Heart right ventricle (tissue), 16 donors: ENCODE measurements at regions not wholly inside any gene's neighbourhood (a gene's known extent, or its start where the extent isn't known, plus 50 kb on each side); places are given as distances from the start of the nearest gene placed in this dataset.

Experiments
- ATAC-seq, 8 donors: fragments of 200-7000 bp; cut with Tn5 transposase; one replicate each; pipeline ENCODE4 v1.9.1; 2020; ENCODE audit warnings: mild to moderate bottlenecking in 8 of 8, moderate library complexity in 8 of 8, moderate number of reproducible peaks in 1 of 8
- DNase-seq, 2 donors: peaks; one replicate each; pipeline ENCODE4 v3.0.0-alpha.2; 2020
- H3K27ac ChIP-seq, 10 donors: fragments of 200-600 bp; sonication (generic) in 2 of 10; one replicate each; pipeline versions ENCODE4 v1.5.0 to v1.8.0; 2020 to 2022; ENCODE audit warnings: mild to moderate bottlenecking in 3 of 10
- H3K27me3 ChIP-seq, 7 donors: fragments of 200-600 bp; one replicate each; pipeline ENCODE4 v1.8.0; 2021 to 2022; ENCODE audit warnings: mild to moderate bottlenecking in 2 of 7
- H3K36me3 ChIP-seq, 9 donors: fragments of 200-600 bp; sonication (generic) in 1 of 9; one replicate each; pipeline versions ENCODE4 v1.5.0 to v1.8.0; 2020 to 2022; ENCODE audit warnings: mild to moderate bottlenecking in 2 of 9
- H3K4me1 ChIP-seq, 9 donors: fragments of 200-600 bp; sonication (generic) in 1 of 9; one replicate each; pipeline versions ENCODE4 v1.5.0 to v1.8.0; 2020 to 2022; ENCODE audit warnings: mild to moderate bottlenecking in 4 of 9
- H3K4me3 ChIP-seq, 10 donors: fragments of 200-600 bp; sonication (generic) in 2 of 10; one replicate each; pipeline versions ENCODE4 v1.5.0 to v1.8.0; 2020 to 2022; ENCODE audit warnings: mild to moderate bottlenecking in 7 of 10, moderate library complexity in 2 of 10
- H3K9me3 ChIP-seq, 11 donors: fragments of 200-600 bp in 10 of 11; sonication (generic) in 2 of 11; one replicate each; pipeline versions ENCODE4 v1.5.0 to v1.8.0; 2013 to 2022; ENCODE audit warnings: mild to moderate bottlenecking in 2 of 11, control low read depth in 1 of 11, moderate library complexity in 1 of 11
- CTCF ChIP-seq, 9 donors: fragments of 200-600 bp; sonication (generic) in 2 of 9; IDR thresholded peaks; one replicate each; pipeline versions ENCODE4 v1.5.0 to v1.8.0; 2021 to 2022; ENCODE audit warnings: antibody characterized with exemption in 9 of 9, mild to moderate bottlenecking in 5 of 9, moderate library complexity in 1 of 9
- WGBS, 2 donors: extraction: QIAGEN DNeasy Blood & Tissue Kit; methylation state at CpG; one replicate each; pipeline ENCODE4 v1.1.7; 2013; ENCODE audit warnings: inconsistent platforms in 1 of 2; 5-methylcytosine and 5-hydroxymethylcytosine counted together
- intact Hi-C, 10 donors: fragments of 100-400 bp; cut with DNase I; formaldehyde crosslinking; loops; one replicate each; pipeline versions ENCODE4 v1.11.1 to v1.14.2; 2022
- donor health status: Arrhythmogenic right ventricular cardiomyopathy.
- donor health status: ischemic (EF 13 %, LVEDD 7.1; RV severe dilation, severe dysfunction).
- donor health status: healthy with polysubstance abuse.
- donor health status: DM: no; HTN: yes; CAD: no.
- donor health status: DM: no; HTN: no; CAD: no.
- donor health status: ischemic (EF 25% LVEDD 6.9; RV normal size, moderate dysfunction).
- donor health status: ischemic (EF 25% LVEDD 5.7; RV mildly dilated, moderate dysfunction).
- donor health status: healthy.
- donor health status: DM: yes; HTN: yes; CAD: no.
- donor health status: Ischemic cardiomyopathy.
- donor health status: ischemic (EF 35%, LVEDD 5.7; RV mildly dilated, moderate dysfunction).
- donor health status: nonischemic (EF 11% LVEDD 7.7; RV severe dilation, severe dysfunction).
- donor health status: DM: yes; HTN: yes; CAD: no.
- donor health status: PGD.
- donor health status: ischemic (EF 29% LVEDD 5.4; RV normal size, mild dysfunction).
- donor health status: nonischemic (EF 23%, LVEDD 6.1; RV moderate dilation, normal function).

GRCh38 chr11:69878927-69879728 lies 59.9 kb upstream of the FGF3 start:
- H3K27me3 ChIP-seq, result peaks cover 0 to 65% (median 21%) of the 10 kb centered on the region in 7 donors
- DNase-seq (no peak), ATAC-seq (no peak)
- H3K9me3 ChIP-seq, result no peaks in the 10 kb centered on the region
- no peaks in the 10 kb centered on the region for H3K36me3 ChIP-seq
- H3K4me1 ChIP-seq, result no peaks in the 10 kb centered on the region
- no peak overlapping the region for H3K4me3 ChIP-seq
- TF ChIP-seq CTCF (IDR thresholded peaks at IDR 0.05), result no peak
- 64 to 74% methylated on average over 10 to 11 of the region's 11 CpGs for WGBS, 2 donors
- no peak overlapping the region for H3K27ac ChIP-seq
- intact Hi-C loops, result no loop called here

- Histone ChIP-seq H3K4me1 (no peaks in the 10 kb centered on the region), H3K4me3 (no peak overlapping the region), H3K36me3 (no peaks in the 10 kb centered on the region), H3K9me3 (no peaks in the 10 kb centered on the region), H3K27me3 (peaks cover 0 to 59% (median 20%) of the 10 kb centered on the region in 7 donors), H3K27ac (no peak overlapping the region)
- intact Hi-C loops, result loop anchor here in 1 of 10 donors (5.0 kb wide), 1 partner anchor 172 kb away; no protein-coding TSS in a partner anchor
- no peak for TF ChIP-seq CTCF (IDR thresholded peaks at IDR 0.05)
- ATAC-seq (no peak), DNase-seq (no peak)
- WGBS, 2 donors, result 58 to 59% methylated on average over 5 of the region's 5 CpGs
Measured at GRCh38 chr11:69879729-69880005, 60.5 kb upstream of the FGF3 start.

GRCh38 chr11:69880041-69880825 lies 61.0 kb upstream of the FGF3 start:
- peaks cover 0 to 55% (median 20%) of the 10 kb centered on the region in 7 donors for H3K27me3 ChIP-seq
- intact Hi-C loops, result loop anchor here in 1 of 10 donors (5.0 kb wide), 1 partner anchor 173 kb away; no protein-coding TSS in a partner anchor
- no peaks in the 10 kb centered on the region for H3K36me3 ChIP-seq
- 79 to 81% methylated on average over 18 of the region's 18 CpGs for WGBS, 2 donors
- DNase-seq, result no peak
- ATAC-seq, result no peak
- no peak overlapping the region for H3K27ac ChIP-seq
- no peak overlapping the region for H3K4me3 ChIP-seq
- no peaks in the 10 kb centered on the region for H3K9me3 ChIP-seq
- no peaks in the 10 kb centered on the region for H3K4me1 ChIP-seq
- no peak for TF ChIP-seq CTCF (IDR thresholded peaks at IDR 0.05)

GRCh38 chr11:69880826-69881445 lies 61.7 kb upstream of the FGF3 start:
- TF ChIP-seq CTCF (IDR thresholded peaks at IDR 0.05), result no peak
- DNase-seq, result no peak
- intact Hi-C loops, result loop anchor here in 1 of 10 donors (5.0 kb wide), 1 partner anchor 174 kb away; no protein-coding TSS in a partner anchor
- Histone ChIP-seq H3K4me3 (no peak overlapping the region), H3K27ac (no peak overlapping the region), H3K9me3 (no peaks in the 10 kb centered on the region), H3K4me1 (no peaks in the 10 kb centered on the region), H3K36me3 (no peaks in the 10 kb centered on the region), H3K27me3 (peaks cover 0 to 49% (median 17%) of the 10 kb centered on the region in 7 donors)
- ATAC-seq, result no peak
- WGBS, 2 donors, result 89 to 91% methylated on average over 10 of the region's 10 CpGs
